HAP-1 (cell line): ENCODE measurements at regions not wholly inside any gene's neighbourhood (a gene's known extent, or its start where the extent isn't known, plus 50 kb on each side); places are given as distances from the start of the nearest gene placed in this dataset.
A peak's percentile ranks its signal among the peaks of the same experiment; 100 is the strongest.

Source experiments
- DNase-seq, 2 experiments: peaks; one replicate each; pipeline ENCODE4 v3.0.0-alpha.2; 2016 to 2020; ENCODE audit warnings: low spot score in 2 of 2
- H3K27me3 ChIP-seq: fragments of 250-450 bp; sonication (Bioruptor Pico); 2 replicates; pipeline ENCODE4 v1.5.1; 2020; ENCODE audit warnings: low read depth, mild to moderate bottlenecking, moderate library complexity
- H3K36me3 ChIP-seq: fragments of 250-450 bp; sonication (Bioruptor Pico); replicated peaks from 2 replicates; pipeline ENCODE4 v1.5.1; 2020; ENCODE audit warnings: mild to moderate bottlenecking
- H3K4me1 ChIP-seq: fragments of 250-450 bp; sonication (Bioruptor Pico); 2 replicates; pipeline ENCODE4 v1.5.1; 2020; ENCODE audit warnings: mild to moderate bottlenecking
- H3K4me3 ChIP-seq: fragments of 250-450 bp; sonication (Bioruptor Pico); 2 replicates; pipeline ENCODE4 v1.5.1; 2020; ENCODE audit warnings: mild to moderate bottlenecking, moderate library complexity
- H3K9me3 ChIP-seq: fragments of 250-450 bp; sonication (Bioruptor Pico); 2 replicates; pipeline ENCODE4 v1.5.1; 2020; ENCODE audit warnings: mild to moderate bottlenecking, moderate library complexity
- in situ Hi-C: fragments of 300-500 bp; cut with MboI; formaldehyde crosslinking; loops from 3 replicates; pipeline ENCODE4 v1.14.3; 2020; ENCODE audit warnings: low sequenced_read_pairs, inconsistent platforms, mixed read lengths

GRCh38 chr20:20816969-20817755 lies 104.7 kb upstream of the RALGAPA2 start:
- H3K9me3 ChIP-seq, result no peaks in the 10 kb centered on the region
- peaks cover 3% of the 10 kb centered on the region; the same call in 1 of the 2 replicates for H3K4me1 ChIP-seq
- H3K36me3 ChIP-seq, result no peaks in the 10 kb centered on the region
- in situ Hi-C loops, result no loop called here
- no peaks in the 10 kb centered on the region for H3K27me3 ChIP-seq
- DNase-seq, result no peak
- no peak overlapping the region for H3K4me3 ChIP-seq

DNA sequence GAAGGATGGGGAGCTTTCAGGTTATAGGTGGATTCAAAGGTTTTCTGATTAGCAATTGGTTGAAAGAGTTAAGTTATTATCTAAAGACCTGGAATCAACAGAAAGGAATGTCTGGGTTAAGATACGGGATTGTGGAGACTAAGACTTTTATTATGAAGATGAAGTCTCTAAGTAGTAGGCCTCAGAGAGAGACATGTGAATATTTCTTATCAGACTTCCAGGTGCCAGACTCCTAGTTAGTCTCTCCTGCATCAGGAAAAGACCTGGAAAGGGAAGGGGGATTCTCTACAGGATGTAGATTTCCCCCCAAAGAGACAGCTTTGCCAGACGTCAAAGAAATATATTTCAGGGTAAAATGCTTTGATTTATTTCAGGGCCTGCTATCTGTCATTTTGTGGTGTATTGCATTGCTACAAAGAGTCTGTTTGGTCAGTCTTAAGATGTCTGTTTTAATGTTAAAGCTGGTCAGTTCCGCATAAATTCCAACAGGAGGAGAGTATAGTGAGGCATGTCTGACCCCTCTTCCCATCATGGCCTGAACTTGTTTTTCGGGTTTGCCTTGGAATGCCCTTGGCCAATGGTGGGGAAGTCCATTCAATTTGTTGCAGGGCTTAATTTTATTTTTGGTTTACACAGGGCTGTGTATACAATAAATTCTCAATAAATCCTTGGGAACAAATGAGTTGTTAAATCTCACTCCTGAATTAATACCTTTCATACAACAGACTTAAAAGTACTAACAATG lies 103.4 kb upstream of the RALGAPA2 start:
- Histone ChIP-seq H3K27me3 (no peaks in the 10 kb centered on the region), H3K4me1 (no peaks in the 10 kb centered on the region; the same call in 1 of the 2 replicates), H3K9me3 (no peaks in the 10 kb centered on the region), H3K36me3 (no peaks in the 10 kb centered on the region), H3K4me3 (no peak overlapping the region)
- in situ Hi-C loops, result no loop called here
- no peak for DNase-seq

DNA sequence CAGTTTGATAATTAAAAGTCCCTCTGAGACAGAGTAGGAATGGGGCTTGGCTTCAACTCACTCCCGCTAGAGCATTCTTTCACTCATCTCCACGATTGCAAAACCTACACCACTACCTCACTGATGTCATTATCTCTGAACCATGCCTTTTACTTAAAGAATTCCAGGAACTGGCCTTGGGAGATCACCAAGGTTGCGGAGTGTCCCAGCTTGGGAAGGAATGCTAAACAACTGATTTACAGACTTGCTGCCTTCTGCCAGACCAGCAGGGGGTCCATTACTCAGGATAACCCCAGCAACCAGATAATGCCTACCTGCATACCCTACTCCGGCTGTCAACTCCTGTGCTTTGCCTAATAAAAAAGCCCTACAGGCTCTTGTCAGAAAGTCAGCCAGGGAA lies 102.2 kb upstream of the RALGAPA2 start:
- DNase-seq, result no peak
- Histone ChIP-seq H3K9me3 (no peaks in the 10 kb centered on the region), H3K36me3 (no peaks in the 10 kb centered on the region), H3K4me3 (no peak overlapping the region), H3K4me1 (no peaks in the 10 kb centered on the region), H3K27me3 (no peaks in the 10 kb centered on the region)
- in situ Hi-C loops, result no loop called here

DNA sequence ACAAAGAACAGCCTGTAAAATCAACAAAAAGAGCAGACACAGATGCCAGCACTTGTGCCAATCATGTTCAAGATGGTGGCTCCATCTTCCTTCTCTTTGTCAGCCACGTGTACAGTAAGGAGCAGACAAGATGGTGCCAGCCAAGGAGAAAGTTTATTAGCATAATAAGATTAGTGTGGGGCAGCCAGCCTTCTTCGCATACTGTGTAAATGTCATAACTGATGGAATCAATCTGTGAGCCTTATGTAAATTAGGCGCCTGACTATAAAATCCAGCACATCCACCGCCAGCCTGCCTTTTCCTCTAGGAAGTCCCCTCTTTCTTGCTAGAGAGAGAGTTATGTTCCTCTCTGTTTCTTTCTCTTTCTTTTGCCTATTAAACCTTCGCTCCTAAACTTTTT lies 99.7 kb upstream of the RALGAPA2 start:
- in situ Hi-C loops, result no loop called here
- DNase-seq, result peak in 1 of 2 experiments; percentile 19

GRCh38 chr20:20808016-20808415 lies 95.6 kb upstream of the RALGAPA2 start:
- no peaks in the 10 kb centered on the region for H3K27me3 ChIP-seq
- no peaks in the 10 kb centered on the region for H3K9me3 ChIP-seq
- in situ Hi-C loops, result no loop called here
- no peaks in the 10 kb centered on the region for H3K4me1 ChIP-seq
- H3K4me3 ChIP-seq, result no peak overlapping the region
- no peak for DNase-seq
- no peaks in the 10 kb centered on the region for H3K36me3 ChIP-seq

More for the DNA sequence above, 99.7 kb upstream of the RALGAPA2 start:
- no peaks in the 10 kb centered on the region for H3K36me3 ChIP-seq
- H3K4me3 ChIP-seq, result no peak overlapping the region
- no peaks in the 10 kb centered on the region for H3K9me3 ChIP-seq
- H3K27me3 ChIP-seq, result no peaks in the 10 kb centered on the region
- H3K4me1 ChIP-seq, result no peaks in the 10 kb centered on the region

DNA sequence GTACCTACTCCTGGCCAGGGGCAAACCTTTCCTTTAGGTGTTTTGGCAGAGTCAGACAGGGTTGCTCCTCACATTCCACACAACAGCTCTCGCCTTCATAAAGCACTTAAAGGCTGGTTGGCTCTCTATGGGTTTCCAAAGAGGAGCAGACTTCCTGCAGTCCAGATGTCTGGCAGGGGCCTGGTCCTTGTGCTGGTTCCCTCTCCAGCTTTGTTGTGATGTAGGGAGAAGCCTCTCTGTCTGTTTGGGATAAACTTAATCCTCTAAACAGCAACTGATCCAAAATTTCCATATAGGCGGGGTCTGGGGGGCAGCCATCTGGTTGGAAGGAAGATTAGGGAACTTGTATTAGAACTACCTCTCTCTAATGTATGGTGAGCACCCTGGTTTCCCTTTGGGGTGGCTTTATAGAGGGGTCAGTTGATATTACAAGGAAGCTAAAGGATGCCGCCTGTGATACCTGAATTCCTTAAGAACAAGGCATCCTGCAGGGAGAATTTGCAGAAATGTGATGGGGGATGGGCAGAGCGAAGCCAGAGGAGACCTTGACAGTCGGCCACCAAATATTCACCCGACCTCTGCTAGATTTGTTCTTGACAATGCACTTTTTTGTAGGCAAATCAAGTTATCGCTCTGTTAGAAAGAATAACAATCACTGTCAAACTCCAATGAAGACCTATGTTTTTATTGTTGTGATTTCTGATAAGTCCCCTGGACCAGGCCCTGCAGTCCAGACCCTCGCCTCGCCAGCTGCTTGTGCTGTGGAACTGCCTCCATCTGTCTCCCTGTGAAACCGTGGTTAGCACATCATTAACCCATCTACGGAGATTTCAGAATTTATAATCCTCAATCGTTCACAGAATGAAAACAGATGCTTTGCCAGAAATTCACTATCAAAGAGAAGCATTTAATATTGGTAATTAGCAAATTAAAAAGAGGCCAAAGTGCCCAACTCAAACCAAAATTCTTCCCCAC lies 94.0 kb upstream of the RALGAPA2 start:
- no peaks in the 10 kb centered on the region for H3K27me3 ChIP-seq
- no peak overlapping the region for H3K4me3 ChIP-seq
- H3K9me3 ChIP-seq, result no peaks in the 10 kb centered on the region
- DNase-seq, result no peak
- H3K4me1 ChIP-seq, result no peaks in the 10 kb centered on the region
- no peaks in the 10 kb centered on the region for H3K36me3 ChIP-seq
- in situ Hi-C loops, result no loop called here

DNA sequence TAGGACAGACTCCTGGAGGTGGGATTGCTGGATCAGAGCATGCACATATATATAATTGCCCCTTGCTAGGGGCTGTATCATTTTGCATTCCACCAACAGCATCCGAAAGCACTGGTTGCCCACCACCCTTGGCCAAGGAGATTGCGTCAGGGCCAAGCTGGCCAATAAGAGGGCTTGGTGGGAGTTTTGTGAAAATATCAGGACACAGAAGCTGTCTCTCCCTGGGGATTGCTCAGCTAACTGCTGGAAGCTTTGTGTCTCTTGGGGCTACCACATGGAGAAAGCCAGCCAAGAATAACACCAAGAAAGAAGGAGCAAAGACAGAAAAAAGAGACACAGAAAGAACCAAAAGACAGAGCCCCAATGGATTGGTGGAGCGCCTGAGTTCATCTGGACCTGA lies 90.6 kb upstream of the RALGAPA2 start:
- H3K9me3 ChIP-seq, result no peaks in the 10 kb centered on the region
- DNase-seq, result no peak
- no peaks in the 10 kb centered on the region for H3K27me3 ChIP-seq
- in situ Hi-C loops, result no loop called here
- no peaks in the 10 kb centered on the region for H3K36me3 ChIP-seq
- H3K4me3 ChIP-seq, result no peak overlapping the region
- H3K4me1 ChIP-seq, result no peaks in the 10 kb centered on the region

DNA sequence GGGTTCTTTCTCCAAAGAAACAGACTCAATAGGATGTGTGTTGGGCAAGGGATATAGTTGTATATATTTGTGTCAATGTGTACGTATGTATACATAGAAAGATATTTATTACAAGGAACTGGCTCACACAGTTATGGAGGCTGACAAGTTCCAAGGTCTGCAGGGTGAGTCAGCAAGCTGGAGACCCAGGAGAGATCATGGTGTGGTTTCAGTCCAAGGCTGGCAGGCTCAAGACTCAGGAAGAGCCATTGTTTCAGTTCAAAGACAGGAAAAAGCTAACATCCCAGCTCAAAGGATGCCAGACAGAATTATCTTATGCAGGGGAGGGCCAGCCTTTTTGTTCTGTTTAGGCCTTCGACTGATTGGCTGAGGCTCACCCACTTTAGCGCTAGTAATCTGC lies 89.9 kb upstream of the RALGAPA2 start:
- no peaks in the 10 kb centered on the region for H3K9me3 ChIP-seq
- H3K4me1 ChIP-seq, result no peaks in the 10 kb centered on the region; the same call in 1 of the 2 replicates
- no peaks in the 10 kb centered on the region for H3K36me3 ChIP-seq
- H3K27me3 ChIP-seq, result no peaks in the 10 kb centered on the region
- no peak overlapping the region for H3K4me3 ChIP-seq
- DNase-seq, result no peak
- in situ Hi-C loops, result no loop called here

GRCh38 chr20:20799716-20800312 lies 87.4 kb upstream of the RALGAPA2 start:
- Histone ChIP-seq H3K27me3 (no peaks in the 10 kb centered on the region), H3K36me3 (no peaks in the 10 kb centered on the region), H3K9me3 (no peaks in the 10 kb centered on the region), H3K4me3 (no peak overlapping the region), H3K4me1 (peaks cover 5% of the 10 kb centered on the region)
- in situ Hi-C loops, result no loop called here
- DNase-seq, result no peak

GRCh38 chr20:20797521-20798310 lies 85.3 kb upstream of the RALGAPA2 start:
- H3K36me3 ChIP-seq, result no peaks in the 10 kb centered on the region
- no peaks in the 10 kb centered on the region for H3K9me3 ChIP-seq
- DNase-seq, result no peak
- in situ Hi-C loops, result no loop called here
- H3K27me3 ChIP-seq, result no peaks in the 10 kb centered on the region
- H3K4me3 ChIP-seq, result no peak overlapping the region
- H3K4me1 ChIP-seq, result peaks cover 5% of the 10 kb centered on the region

DNA sequence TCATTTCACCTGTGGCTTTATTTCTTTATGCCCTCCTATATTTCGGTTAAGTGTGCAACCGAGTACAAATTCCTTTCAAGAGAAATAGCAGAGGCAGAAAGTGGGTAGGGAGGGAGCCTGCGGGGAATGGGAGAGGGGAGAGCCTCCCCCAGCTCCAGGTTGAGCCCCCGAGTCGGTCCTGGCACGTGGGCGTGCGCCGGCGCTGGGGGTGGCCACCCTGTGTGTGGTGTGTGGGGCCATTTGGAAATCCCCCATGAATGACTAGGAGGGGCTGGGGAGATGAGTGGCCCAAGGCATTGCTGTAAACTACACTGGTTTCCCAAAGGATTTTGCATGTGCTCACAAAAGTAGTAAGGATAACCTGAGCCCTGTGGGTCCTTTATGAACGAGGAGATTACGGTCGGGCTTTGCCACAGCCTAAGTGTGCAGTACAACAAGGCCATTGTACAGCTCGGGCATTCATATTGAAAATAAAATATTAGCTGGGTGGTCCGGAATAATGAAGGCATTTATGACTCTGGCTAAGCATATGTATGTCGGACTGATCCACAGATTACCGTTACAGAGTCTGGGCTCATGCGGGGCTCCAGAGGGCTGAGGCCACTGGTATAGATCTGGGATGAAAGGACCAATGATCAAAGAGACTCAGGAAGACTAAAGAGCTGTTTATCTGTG lies 84.5 kb upstream of the RALGAPA2 start:
- in situ Hi-C loops, result no loop called here
- Histone ChIP-seq H3K36me3 (no peaks in the 10 kb centered on the region), H3K4me1 (peaks cover 5% of the 10 kb centered on the region), H3K27me3 (no peaks in the 10 kb centered on the region), H3K4me3 (no peak overlapping the region), H3K9me3 (no peaks in the 10 kb centered on the region)
- peak; percentile 71 to 73 for DNase-seq

DNA sequence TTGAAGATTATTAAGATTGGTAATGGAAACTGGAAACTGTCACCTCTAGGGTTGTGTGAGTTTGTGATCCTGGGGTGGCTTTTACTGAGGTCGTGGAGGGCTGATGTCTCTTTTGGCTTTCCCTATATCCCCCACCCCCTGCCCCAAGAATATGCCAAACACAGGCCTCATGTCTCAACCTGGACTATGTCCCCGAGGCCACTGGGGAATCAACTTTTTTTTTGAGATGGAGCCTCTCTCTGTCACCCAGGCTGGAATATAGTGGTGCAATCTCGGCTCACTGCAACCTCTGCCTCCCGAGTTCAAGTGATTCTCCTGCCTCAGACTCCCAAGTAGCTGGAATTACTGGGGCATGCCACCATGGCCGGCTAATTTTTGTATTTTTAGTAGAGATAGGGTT lies 83.3 kb upstream of the RALGAPA2 start:
- H3K9me3 ChIP-seq, result no peaks in the 10 kb centered on the region
- no peak for DNase-seq
- in situ Hi-C loops, result no loop called here
- H3K4me3 ChIP-seq, result no peak overlapping the region
- no peaks in the 10 kb centered on the region for H3K27me3 ChIP-seq
- H3K36me3 ChIP-seq, result no peaks in the 10 kb centered on the region
- peaks cover 5% of the 10 kb centered on the region for H3K4me1 ChIP-seq
